Coronary artery (tissue), 2 donors: ENCODE measurements at regions not wholly inside any gene's neighbourhood (a gene's known extent, or its start where the extent isn't known, plus 50 kb on each side); places are given as distances from the start of the nearest gene placed in this dataset.

ENCODE experiments used
- DNase-seq: peaks from one replicate; pipeline ENCODE4 v3.0.0-alpha.2; 2017; ENCODE audit warnings: low spot score
- H3K27ac ChIP-seq, 2 donors: fragments of 200-600 bp; sonication (generic); one replicate each; pipeline ENCODE4 v1.5.1; 2016 to 2019
- H3K4me3 ChIP-seq: fragments of 200-600 bp; sonication (generic); 2 replicates; pipeline ENCODE4 v1.5.1; 2016; ENCODE audit warnings: mild to moderate bottlenecking, moderate library complexity
- CTCF ChIP-seq: fragments of 200-600 bp; sonication (generic); IDR thresholded peaks from one replicate; pipeline ENCODE4 v1.5.1; 2019; ENCODE audit warnings: antibody characterized with exemption

GRCh38 chr4:45939056-45939455, 184.8 kb downstream of the GABRG1 start:
- DNase-seq: no peak
- Histone ChIP-seq H3K4me3 (no peak overlapping the region), H3K27ac (no peak overlapping the region)
- TF ChIP-seq CTCF: no peak

- H3K27ac ChIP-seq: no peak overlapping the region
- no peak for DNase-seq
- no peak for TF ChIP-seq CTCF
- H3K4me3 ChIP-seq: no peak overlapping the region
Measured at GRCh38 chr4:45931154-45931553, 192.7 kb downstream of the GABRG1 start.

- DNase-seq: no peak
- TF ChIP-seq CTCF: no peak
- H3K4me3 ChIP-seq: no peak overlapping the region
- no peak overlapping the region for H3K27ac ChIP-seq
Measured at GRCh38 chr4:45927641-45928040, 196.2 kb downstream of the GABRG1 start.

GRCh38 chr4:45925809-45926208, 198.0 kb downstream of the GABRG1 start:
- TF ChIP-seq CTCF: no peak
- Histone ChIP-seq H3K4me3 (no peak overlapping the region), H3K27ac (no peak overlapping the region)
- no peak for DNase-seq

GRCh38 chr4:45920861-45921260, 203.0 kb downstream of the GABRG1 start:
- Histone ChIP-seq H3K4me3 (no peak overlapping the region), H3K27ac (no peak overlapping the region)
- no peak for TF ChIP-seq CTCF
- DNase-seq: no peak

GRCh38 chr4:45910511-45910910, 213.3 kb downstream of the GABRG1 start:
- Histone ChIP-seq H3K4me3 (no peak overlapping the region), H3K27ac (no peak overlapping the region)
- DNase-seq: no peak
- no peak for TF ChIP-seq CTCF

- no peak for TF ChIP-seq CTCF
- no peak for DNase-seq
- Histone ChIP-seq H3K4me3 (no peak overlapping the region), H3K27ac (no peak overlapping the region)
Measured at GRCh38 chr4:45897946-45898585, 225.8 kb downstream of the GABRG1 start.
